ENCODE measurements at regions not wholly inside any gene's neighbourhood (a gene's known extent, or its start where the extent isn't known, plus 50 kb on each side); places are given as distances from the start of the nearest gene placed in this dataset.
"Not testable (repeated sequence)": the region's sequence is repeated elsewhere in the genome, so short reads cannot be mapped to it uniquely, and the experiment has no call there.

GRCh38 chr2:90291934-90292333 lies 1600.5 kb downstream of the RPIA start:
- not testable (repeated sequence) for TF ChIP-seq CTCF, POLR2A, EP300 (IDR thresholded peaks at IDR 0.05)
